ENCODE measurements at regions not wholly inside any gene's neighbourhood (a gene's known extent, or its start where the extent isn't known, plus 50 kb on each side); places are given as distances from the start of the nearest gene placed in this dataset.

DNA sequence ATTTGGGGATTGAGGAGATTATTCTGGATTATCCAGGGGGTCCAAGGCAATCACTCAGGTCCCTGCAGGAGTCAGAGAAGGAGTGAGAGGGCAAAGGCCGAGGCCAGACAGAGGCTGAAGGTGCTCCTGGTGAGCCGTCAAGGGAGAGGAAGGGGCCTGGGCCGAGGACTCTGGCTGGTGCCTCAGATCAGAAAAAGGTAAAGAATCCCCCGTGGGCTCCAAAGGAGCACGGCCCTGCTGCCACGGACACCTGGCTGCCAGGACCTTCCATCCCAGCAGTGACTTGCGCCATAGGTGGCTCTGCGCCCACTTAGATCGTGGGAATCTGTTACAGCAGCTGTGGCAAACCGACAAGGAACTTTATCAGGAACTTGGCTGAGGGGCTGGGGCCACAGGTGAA, 374.8 kb upstream of the MYT1L start:
- WGBS, 3 donors, result 87 to 91% (median 88%) methylated on average over 10 of the region's 10 CpGs
- H3K27me3 ChIP-seq, result no peaks in the 10 kb centered on the region
- TF ChIP-seq EP300 (IDR thresholded peaks at IDR 0.05) (no peak), POLR2A (IDR thresholded peaks at IDR 0.05) (no peak)
- TF ChIP-seq, protein P1, sequence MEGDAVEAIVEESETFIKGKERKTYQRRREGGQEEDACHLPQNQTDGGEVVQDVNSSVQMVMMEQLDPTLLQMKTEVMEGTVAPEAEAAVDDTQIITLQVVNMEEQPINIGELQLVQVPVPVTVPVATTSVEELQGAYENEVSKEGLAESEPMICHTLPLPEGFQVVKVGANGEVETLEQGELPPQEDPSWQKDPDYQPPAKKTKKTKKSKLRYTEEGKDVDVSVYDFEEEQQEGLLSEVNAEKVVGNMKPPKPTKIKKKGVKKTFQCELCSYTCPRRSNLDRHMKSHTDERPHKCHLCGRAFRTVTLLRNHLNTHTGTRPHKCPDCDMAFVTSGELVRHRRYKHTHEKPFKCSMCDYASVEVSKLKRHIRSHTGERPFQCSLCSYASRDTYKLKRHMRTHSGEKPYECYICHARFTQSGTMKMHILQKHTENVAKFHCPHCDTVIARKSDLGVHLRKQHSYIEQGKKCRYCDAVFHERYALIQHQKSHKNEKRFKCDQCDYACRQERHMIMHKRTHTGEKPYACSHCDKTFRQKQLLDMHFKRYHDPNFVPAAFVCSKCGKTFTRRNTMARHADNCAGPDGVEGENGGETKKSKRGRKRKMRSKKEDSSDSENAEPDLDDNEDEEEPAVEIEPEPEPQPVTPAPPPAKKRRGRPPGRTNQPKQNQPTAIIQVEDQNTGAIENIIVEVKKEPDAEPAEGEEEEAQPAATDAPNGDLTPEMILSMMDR (IDR thresholded peaks at IDR 0.05), result no peak
- intact Hi-C loops (cut with DNase I), result loop anchor here in 1 of 4 donors (10.0 kb wide), 1 partner anchor 139 kb away; no protein-coding TSS in a partner anchor
- H3K36me3 ChIP-seq, result no peaks in the 10 kb centered on the region
- no peak for DNase-seq
- H3K9me3 ChIP-seq, result no peaks in the 10 kb centered on the region
- peaks cover 4% of the 10 kb centered on the region for H3K4me1 ChIP-seq (ENCODE audit: insufficient read depth)
- no peak overlapping the region for H3K4me3 ChIP-seq
- no peak overlapping the region for H3K27ac ChIP-seq

DNA sequence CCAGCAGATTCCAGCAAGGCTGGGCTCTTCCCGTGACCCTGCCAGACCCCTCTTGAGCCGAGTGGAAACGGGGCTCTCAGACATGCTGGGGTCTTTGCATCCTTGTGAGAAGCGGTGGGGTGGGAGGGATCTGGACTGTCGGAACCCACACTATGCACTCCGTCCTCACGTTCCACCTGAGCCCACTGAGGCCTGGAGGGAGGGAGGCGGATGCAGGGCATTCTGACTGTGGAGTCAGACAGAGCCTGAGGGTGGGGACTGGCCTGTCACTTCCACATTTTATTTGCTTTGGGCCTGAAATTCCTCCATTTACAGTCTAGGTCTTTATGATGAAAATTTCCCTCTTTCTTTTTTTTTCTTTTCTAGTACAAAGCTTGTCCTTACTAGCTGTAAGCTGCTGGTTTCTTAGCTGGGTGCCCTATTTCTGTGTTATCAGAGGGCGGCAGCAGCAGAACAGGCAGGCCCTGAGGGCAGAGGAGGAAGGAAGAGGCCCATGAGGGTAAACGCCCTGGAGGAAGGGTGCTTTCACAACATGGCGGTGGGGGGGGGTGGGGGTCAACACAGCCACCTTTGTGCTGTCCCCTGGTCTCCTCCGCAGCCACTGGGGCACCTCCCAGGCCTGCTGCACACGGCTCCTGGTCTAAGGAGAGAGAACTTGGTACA, 373.5 kb upstream of the MYT1L start:
- DNase-seq, result no peak
- H3K36me3 ChIP-seq, result no peaks in the 10 kb centered on the region
- H3K4me1 ChIP-seq (ENCODE audit: insufficient read depth), result peaks cover 6% of the 10 kb centered on the region
- whole genome bisulfite sequencing, 3 donors, result 75 to 84% (median 80%) methylated on average over 13 of the region's 13 CpGs
- no peaks in the 10 kb centered on the region for H3K27me3 ChIP-seq
- intact Hi-C loops (cut with DNase I), result loop anchor here in 1 of 4 donors (10.0 kb wide), 1 partner anchor 140 kb away; no protein-coding TSS in a partner anchor
- no peak overlapping the region for H3K27ac ChIP-seq
- no peak overlapping the region for H3K4me3 ChIP-seq
- TF ChIP-seq POLR2A (IDR thresholded peaks at IDR 0.05) (no peak), EP300 (IDR thresholded peaks at IDR 0.05) (no peak)
- TF ChIP-seq, protein P1 (IDR thresholded peaks at IDR 0.05), result no peak
- no peaks in the 10 kb centered on the region for H3K9me3 ChIP-seq

DNA sequence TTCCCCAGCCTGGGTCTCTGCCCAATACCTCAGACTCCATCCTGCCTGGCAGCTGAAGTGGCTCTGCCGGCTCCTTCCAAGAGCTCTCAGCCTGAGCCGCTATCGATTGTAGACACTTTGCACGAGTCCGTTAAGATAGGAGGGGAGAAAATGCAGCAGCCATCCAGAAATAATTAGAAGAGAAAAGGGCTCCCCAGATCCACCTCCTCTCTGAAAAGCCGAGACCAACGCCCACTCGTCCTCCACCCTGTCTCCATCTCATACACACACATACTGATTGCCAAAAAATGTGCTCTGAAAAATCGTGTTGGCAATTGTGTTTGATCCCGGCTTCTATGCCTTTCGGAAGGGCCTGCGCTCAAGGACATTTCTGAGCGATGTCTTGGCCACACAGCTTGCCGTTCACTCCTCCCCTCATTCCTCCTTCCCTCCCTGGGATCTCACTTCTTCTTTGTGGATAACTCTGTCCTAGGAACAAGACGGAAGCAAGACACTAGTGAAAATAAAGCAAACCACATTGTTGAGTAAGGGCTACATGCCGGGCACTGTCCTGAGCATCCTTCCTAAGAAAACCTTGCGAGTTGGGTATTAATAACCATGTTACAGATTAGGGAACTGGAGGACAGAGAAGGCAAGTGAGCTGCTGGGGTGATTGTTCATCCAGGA, 372.8 kb upstream of the MYT1L start:
- Histone ChIP-seq H3K27me3 (no peaks in the 10 kb centered on the region), H3K36me3 (no peaks in the 10 kb centered on the region), H3K4me1 (ENCODE audit: insufficient read depth) (peaks cover 8% of the 10 kb centered on the region), H3K27ac (no peak overlapping the region), H3K4me3 (no peak overlapping the region), H3K9me3 (no peaks in the 10 kb centered on the region)
- intact Hi-C loops (cut with DNase I), result loop anchor here in 1 of 4 donors (10.0 kb wide), 1 partner anchor 141 kb away; no protein-coding TSS in a partner anchor
- TF ChIP-seq, protein P1 (IDR thresholded peaks at IDR 0.05), result no peak
- no peak for TF ChIP-seq POLR2A (IDR thresholded peaks at IDR 0.05)
- TF ChIP-seq EP300 (IDR thresholded peaks at IDR 0.05), result no peak
- 10 to 24% (median 12%) methylated on average over 17 of the region's 17 CpGs for WGBS, 3 donors
- no peak for DNase-seq

DNA sequence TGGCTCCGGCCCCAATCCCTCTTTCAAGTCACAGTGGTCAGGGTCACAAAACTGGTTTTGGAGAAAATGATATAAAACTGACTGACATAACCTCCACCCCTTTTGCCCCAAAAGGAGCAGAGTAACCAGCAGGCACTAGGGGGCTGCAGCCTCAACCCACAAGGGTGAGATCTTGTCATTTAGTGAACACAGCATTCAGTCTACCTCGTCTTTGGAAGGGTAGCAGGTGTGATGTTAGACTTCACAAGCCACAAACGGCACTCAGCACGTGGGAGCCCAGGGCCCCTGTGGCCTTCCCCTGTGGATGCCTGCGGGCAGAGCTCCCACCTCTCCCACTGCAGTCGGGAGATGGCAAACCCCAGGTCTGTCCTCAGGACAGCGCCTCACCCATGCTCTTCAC, 372.1 kb upstream of the MYT1L start:
- Histone ChIP-seq H3K4me3 (no peak overlapping the region), H3K4me1 (ENCODE audit: insufficient read depth) (peaks cover 9% of the 10 kb centered on the region), H3K27me3 (no peaks in the 10 kb centered on the region), H3K36me3 (no peaks in the 10 kb centered on the region), H3K27ac (no peak overlapping the region), H3K9me3 (no peaks in the 10 kb centered on the region)
- no peak for DNase-seq
- TF ChIP-seq, protein P1 (IDR thresholded peaks at IDR 0.05), result no peak
- TF ChIP-seq EP300 (IDR thresholded peaks at IDR 0.05), result no peak
- no peak for TF ChIP-seq POLR2A (IDR thresholded peaks at IDR 0.05)
- 73 to 80% (median 74%) methylated on average over 7 of the region's 7 CpGs for WGBS, 3 donors
- intact Hi-C loops (cut with DNase I), result loop anchor here in 1 of 4 donors (10.0 kb wide), 1 partner anchor 142 kb away; no protein-coding TSS in a partner anchor
